GM10266 (cell line): ENCODE measurements at regions not wholly inside any gene's neighbourhood (a gene's known extent, or its start where the extent isn't known, plus 50 kb on each side); places are given as distances from the start of the nearest gene placed in this dataset.

Experiments used
- DNase-seq: peaks from one replicate; pipeline ENCODE4 v3.0.0; 2012; ENCODE audit errors: extremely low spot score
- TF ChIP-seq, protein P1 (sequence below): IDR thresholded peaks from 2 replicates; pipeline ENCODE4 v1.5.1; 2012; ENCODE audit warnings: mild to moderate bottlenecking, low read depth; ENCODE audit not compliant: control insufficient read depth, insufficient read depth; ENCODE audit errors: missing control alignments

- TF ChIP-seq, protein P1, sequence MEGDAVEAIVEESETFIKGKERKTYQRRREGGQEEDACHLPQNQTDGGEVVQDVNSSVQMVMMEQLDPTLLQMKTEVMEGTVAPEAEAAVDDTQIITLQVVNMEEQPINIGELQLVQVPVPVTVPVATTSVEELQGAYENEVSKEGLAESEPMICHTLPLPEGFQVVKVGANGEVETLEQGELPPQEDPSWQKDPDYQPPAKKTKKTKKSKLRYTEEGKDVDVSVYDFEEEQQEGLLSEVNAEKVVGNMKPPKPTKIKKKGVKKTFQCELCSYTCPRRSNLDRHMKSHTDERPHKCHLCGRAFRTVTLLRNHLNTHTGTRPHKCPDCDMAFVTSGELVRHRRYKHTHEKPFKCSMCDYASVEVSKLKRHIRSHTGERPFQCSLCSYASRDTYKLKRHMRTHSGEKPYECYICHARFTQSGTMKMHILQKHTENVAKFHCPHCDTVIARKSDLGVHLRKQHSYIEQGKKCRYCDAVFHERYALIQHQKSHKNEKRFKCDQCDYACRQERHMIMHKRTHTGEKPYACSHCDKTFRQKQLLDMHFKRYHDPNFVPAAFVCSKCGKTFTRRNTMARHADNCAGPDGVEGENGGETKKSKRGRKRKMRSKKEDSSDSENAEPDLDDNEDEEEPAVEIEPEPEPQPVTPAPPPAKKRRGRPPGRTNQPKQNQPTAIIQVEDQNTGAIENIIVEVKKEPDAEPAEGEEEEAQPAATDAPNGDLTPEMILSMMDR: no peak
Observed at GRCh38 chr11:22474616-22475015, 136.4 kb downstream of the SLC17A6 start.

DNA sequence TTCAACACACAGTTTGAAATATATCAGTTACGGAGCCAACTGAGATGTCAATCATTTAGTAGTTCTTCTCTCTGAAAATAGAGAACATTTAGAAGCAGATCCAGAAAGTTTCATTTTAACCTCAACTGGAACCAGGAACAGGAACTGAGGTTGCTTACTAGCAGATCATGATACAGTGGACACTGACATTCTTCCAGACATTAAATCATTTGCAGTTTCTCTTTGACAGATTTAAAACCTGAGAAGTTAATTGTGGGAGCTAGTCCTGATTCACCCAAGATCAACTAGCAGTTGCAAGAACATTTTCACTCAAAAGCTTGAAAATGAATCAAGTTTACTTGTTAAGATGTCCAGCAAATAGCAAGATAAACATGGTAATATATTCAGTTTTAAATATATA lies 135.4 kb downstream of the SLC17A6 start:
- TF ChIP-seq, protein P1: no peak
- no peak for DNase-seq

More at GRCh38 chr11:22474616-22475015, 136.4 kb downstream of the SLC17A6 start:
- DNase-seq: no peak

- DNase-seq: no peak
- TF ChIP-seq, protein P1: no peak
Observed at GRCh38 chr11:22472306-22472705, 134.1 kb downstream of the SLC17A6 start.

DNA sequence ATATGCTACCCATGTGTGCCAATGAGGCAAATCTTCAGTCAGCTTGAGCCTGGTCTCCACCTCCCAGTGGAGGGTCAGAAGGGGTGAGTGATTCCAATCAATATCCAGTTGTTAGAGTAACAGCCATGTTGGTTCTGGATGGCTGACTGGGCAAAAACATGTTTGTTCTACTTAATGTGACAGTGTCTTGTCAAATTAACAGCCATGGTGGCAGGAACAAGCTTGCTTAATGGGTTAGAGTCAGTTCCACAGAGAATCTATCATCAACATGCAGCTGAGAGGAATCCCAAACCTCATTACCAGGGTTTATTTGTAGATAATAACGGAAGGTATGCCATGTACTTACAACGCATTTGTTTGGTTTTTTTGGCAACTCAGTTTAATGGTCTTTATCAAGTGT lies 133.2 kb downstream of the SLC17A6 start:
- TF ChIP-seq, protein P1: no peak
- no peak for DNase-seq

DNA sequence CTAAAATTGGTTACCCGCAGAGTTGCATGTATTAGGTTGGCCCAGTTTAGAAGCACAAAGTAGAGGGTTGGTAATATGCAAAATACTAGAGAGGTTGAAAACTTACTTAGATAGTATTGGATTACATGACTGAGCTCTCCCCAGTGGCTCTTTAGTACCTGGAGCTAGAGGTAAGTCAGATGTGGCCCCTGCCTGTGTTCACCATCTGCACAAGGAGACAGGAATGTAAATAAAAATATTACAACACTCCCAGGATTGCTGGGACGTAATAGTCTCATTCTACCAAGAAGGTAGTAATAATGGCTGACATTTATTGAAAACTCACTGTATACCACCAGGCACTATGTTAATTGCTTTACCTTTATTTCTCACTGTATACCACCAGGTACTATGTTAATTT lies 129.6 kb downstream of the SLC17A6 start:
- TF ChIP-seq, protein P1: no peak
- no peak for DNase-seq

GRCh38 chr11:22467248-22467647 lies 129.1 kb downstream of the SLC17A6 start:
- no peak for DNase-seq
- TF ChIP-seq, protein P1: no peak

GRCh38 chr11:22466809-22467208 lies 128.6 kb downstream of the SLC17A6 start:
- TF ChIP-seq, protein P1: no peak
- DNase-seq: no peak
